ENCODE measurements at regions not wholly inside any gene's neighbourhood (a gene's known extent, or its start where the extent isn't known, plus 50 kb on each side); places are given as distances from the start of the nearest gene placed in this dataset.

DNA sequence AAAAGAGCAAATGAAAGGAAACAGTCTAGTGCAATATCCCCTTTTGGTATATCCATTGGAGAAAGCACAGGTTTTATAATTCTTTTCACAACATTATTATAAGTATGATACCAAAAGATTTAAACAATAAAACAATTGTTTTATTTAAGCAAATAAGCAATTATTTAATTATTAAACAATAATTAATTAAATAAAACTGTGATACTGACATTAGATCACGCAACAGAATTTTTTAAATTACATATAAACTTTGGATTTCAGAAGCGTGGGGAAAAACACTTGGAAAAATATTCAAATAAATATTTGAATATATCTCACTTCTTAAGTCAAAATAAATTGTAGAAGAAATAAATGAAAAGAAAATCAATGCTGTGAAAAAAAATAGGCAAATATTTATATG lies 76.2 kb upstream of the STXBP5 start:
- in situ Hi-C loops (cut with HindIII; ENCODE audit: low sequenced_read_pairs), result no loop called here
- no peak for TF ChIP-seq CTCF (IDR thresholded peaks at IDR 0.05; ENCODE audit: low read depth, low read length)
- DNase-seq (ENCODE audit: low read depth, low spot score), result no peak
- no peak overlapping the region for H3K4me3 ChIP-seq (ENCODE audit: low read depth, low read length)

DNA sequence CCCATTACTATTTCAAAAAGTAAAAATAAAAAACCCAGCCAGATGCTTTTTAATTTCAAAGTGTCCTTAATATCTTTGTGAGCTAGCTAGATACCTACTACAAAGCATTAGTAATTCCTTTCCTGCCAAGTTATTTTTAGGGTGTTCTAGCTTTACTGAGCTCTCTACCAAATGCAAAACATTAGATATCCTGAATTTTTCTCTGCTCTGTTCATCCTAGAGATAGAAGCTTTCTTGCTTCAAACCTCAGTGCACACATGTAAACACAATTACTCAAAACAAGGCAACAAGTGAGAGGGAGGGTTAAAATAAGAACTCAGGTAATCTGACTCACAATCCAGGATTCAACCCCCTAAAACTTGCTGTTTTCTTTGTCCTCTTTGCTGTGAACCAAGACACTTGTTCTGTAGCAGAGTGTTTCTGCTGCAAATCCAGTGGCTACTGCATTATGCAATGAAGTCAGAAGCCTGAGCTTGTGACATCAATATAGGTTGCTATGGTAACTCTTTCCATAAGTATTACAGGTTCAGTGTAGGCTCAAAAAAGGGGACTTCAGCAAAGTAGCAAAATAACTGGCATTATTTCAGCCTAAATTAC lies 72.6 kb upstream of the STXBP5 start:
- DNase-seq (ENCODE audit: low read depth, low spot score), result peak; percentile 29
- no peak for TF ChIP-seq CTCF (IDR thresholded peaks at IDR 0.05; ENCODE audit: low read depth, low read length)
- in situ Hi-C loops (cut with HindIII; ENCODE audit: low sequenced_read_pairs), result no loop called here
- no peak overlapping the region for H3K4me3 ChIP-seq (ENCODE audit: low read depth, low read length)

DNA sequence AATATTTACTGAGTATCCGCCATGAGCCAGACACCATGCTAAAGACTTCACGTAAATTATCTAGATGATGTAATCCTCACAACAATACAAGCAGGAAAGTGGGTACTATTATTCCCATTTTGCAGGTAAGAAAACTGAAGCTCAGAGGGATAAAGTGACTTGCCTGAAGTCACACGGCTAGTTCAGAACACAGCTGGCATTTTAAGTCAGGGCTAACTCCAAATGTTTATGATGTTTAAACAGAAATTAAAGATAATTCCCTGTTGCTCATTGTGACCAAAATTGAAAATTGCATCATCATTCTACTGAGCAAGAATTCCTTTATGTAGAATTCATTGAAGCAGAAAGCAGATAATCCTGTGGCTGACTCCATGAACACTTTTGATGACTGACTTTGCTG lies 71.3 kb upstream of the STXBP5 start:
- in situ Hi-C loops (cut with HindIII; ENCODE audit: low sequenced_read_pairs), result no loop called here
- no peak overlapping the region for H3K4me3 ChIP-seq (ENCODE audit: low read depth, low read length)
- no peak for TF ChIP-seq CTCF (IDR thresholded peaks at IDR 0.05; ENCODE audit: low read depth, low read length)
- DNase-seq (ENCODE audit: low read depth, low spot score), result no peak

- H3K4me3 ChIP-seq (ENCODE audit: low read depth, low read length), result no peak overlapping the region
- TF ChIP-seq CTCF (IDR thresholded peaks at IDR 0.05; ENCODE audit: low read depth, low read length), result no peak
- no peak for DNase-seq (ENCODE audit: low read depth, low spot score)
- in situ Hi-C loops (cut with HindIII; ENCODE audit: low sequenced_read_pairs), result no loop called here
These were observed 70.5 kb upstream of the STXBP5 start for GRCh38 chr6:147133669-147134068.

- DNase-seq (ENCODE audit: low read depth, low spot score), result peak; percentile 62
- no peak for TF ChIP-seq CTCF (IDR thresholded peaks at IDR 0.05; ENCODE audit: low read depth, low read length)
- H3K4me3 ChIP-seq (ENCODE audit: low read depth, low read length), result no peak overlapping the region
- in situ Hi-C loops (cut with HindIII; ENCODE audit: low sequenced_read_pairs), result no loop called here
These were observed 69.0 kb upstream of the STXBP5 start for GRCh38 chr6:147135211-147135681.

DNA sequence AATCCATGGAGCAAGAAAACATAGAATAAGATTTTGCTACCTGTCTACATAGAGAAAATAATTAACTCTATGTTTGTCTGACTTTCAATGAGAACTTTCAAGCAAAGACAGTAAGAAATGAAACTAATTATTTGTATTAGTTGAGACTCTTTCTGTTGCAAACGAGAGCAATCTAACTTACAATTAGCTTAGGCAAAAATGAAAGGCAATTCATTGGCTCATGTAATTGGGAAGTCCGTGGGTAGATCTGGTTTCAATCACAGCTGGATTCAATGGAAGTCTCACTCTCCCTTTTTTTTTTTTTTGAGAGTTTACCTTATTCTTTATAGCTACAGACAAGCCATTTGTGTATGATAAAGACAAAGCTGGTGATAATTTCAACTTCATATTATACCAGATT lies 68.2 kb upstream of the STXBP5 start:
- in situ Hi-C loops (cut with HindIII; ENCODE audit: low sequenced_read_pairs), result no loop called here
- TF ChIP-seq CTCF (IDR thresholded peaks at IDR 0.05; ENCODE audit: low read depth, low read length), result no peak
- H3K4me3 ChIP-seq (ENCODE audit: low read depth, low read length), result no peak overlapping the region
- DNase-seq (ENCODE audit: low read depth, low spot score), result no peak
